ENCODE measurements at regions not wholly inside any gene's neighbourhood (a gene's known extent, or its start where the extent isn't known, plus 50 kb on each side); places are given as distances from the start of the nearest gene placed in this dataset.

- TF ChIP-seq CTCF (IDR thresholded peaks at IDR 0.05) (no peak), POLR2A (IDR thresholded peaks at IDR 0.05) (no peak)
Measured at GRCh38 chr2:196331143-196331542, 159.8 kb upstream of the STK17B start.

Data from adrenal gland (tissue), 5 donors.